SK-N-SH treated with all-trans-retinoic acid at 6 μM for 48 hours (cell line): ENCODE measurements at regions not wholly inside any gene's neighbourhood (a gene's known extent, or its start where the extent isn't known, plus 50 kb on each side); places are given as distances from the start of the nearest gene placed in this dataset.
"Not testable (repeated sequence)": the region's sequence is repeated elsewhere in the genome, so short reads cannot be mapped to it uniquely, and the experiment has no call there.

ENCODE experiments used
- ARNTL ChIP-seq: fragments of 450-650 bp; formaldehyde crosslinking; IDR thresholded peaks from 2 replicates; pipeline ENCODE4 v1.5.0; 2020; ENCODE audit warnings: low read depth, mild to moderate bottlenecking, moderate library complexity, borderline replicate concordance
- CSDC2 ChIP-seq: fragments of 250-450 bp; sonication (Bioruptor Pico); IDR thresholded peaks from 2 replicates; pipeline ENCODE4 v1.5.0; 2020; ENCODE audit warnings: mild to moderate bottlenecking, moderate library complexity
- CSRNP3 ChIP-seq: fragments of 250-450 bp; sonication (Bioruptor Pico); IDR thresholded peaks from 2 replicates; pipeline ENCODE4 v1.5.1; 2021; ENCODE audit warnings: mild to moderate bottlenecking, moderate library complexity
- ESRRG ChIP-seq: fragments of 250-450 bp; sonication (Bioruptor Pico); IDR thresholded peaks from 2 replicates; pipeline ENCODE4 v1.6.1; 2021; ENCODE audit warnings: mild to moderate bottlenecking
- PATZ1 ChIP-seq: fragments of 250-450 bp; sonication (Bioruptor Pico); IDR thresholded peaks from 2 replicates; pipeline ENCODE4 v1.8.0; 2020; ENCODE audit warnings: mild to moderate bottlenecking, moderate library complexity, borderline replicate concordance
- PPARA ChIP-seq: fragments of 250-450 bp; sonication (Bioruptor Pico); IDR thresholded peaks from 2 replicates; pipeline ENCODE4 v1.5.0; 2020; ENCODE audit warnings: mild to moderate bottlenecking, borderline replicate concordance
- SNAI2 ChIP-seq: fragments of 250-450 bp; sonication (Bioruptor Pico); IDR thresholded peaks from 2 replicates; pipeline ENCODE4 v1.5.0; 2020; ENCODE audit warnings: mild to moderate bottlenecking, moderate library complexity
- TCF4 ChIP-seq: fragments of 250-450 bp; sonication (Bioruptor Pico); IDR thresholded peaks from 2 replicates; pipeline ENCODE4 v1.8.0; 2021; ENCODE audit warnings: mild to moderate bottlenecking, moderate library complexity, borderline replicate concordance
- TOX ChIP-seq: fragments of 250-450 bp; sonication (Bioruptor Pico); IDR thresholded peaks from 2 replicates; pipeline ENCODE4 v1.8.0; 2021; ENCODE audit warnings: mild to moderate bottlenecking, moderate library complexity, borderline replicate concordance
- ZFP3 ChIP-seq: fragments of 250-450 bp; sonication (Bioruptor Pico); IDR thresholded peaks from 2 replicates; pipeline ENCODE4 v1.5.0; 2020; ENCODE audit warnings: mild to moderate bottlenecking, moderate library complexity
- ZFP30 ChIP-seq: fragments of 450-650 bp; formaldehyde crosslinking; IDR thresholded peaks from 2 replicates; pipeline ENCODE4 v1.5.0; 2022; ENCODE audit warnings: mild to moderate bottlenecking, moderate library complexity
- ZNF70 ChIP-seq: fragments of 450-650 bp; formaldehyde crosslinking; IDR thresholded peaks from 2 replicates; pipeline ENCODE4 v1.5.0; 2020; ENCODE audit warnings: mild to moderate bottlenecking, moderate library complexity

- not testable (repeated sequence) for TF ChIP-seq ESRRG (CRISPR knock-in tag); ARNTL (CRISPR knock-in tag); ZFP30; PPARA (CRISPR knock-in tag); CSDC2 (CRISPR knock-in tag); ZNF70; SNAI2 (CRISPR knock-in tag); ZFP3 (CRISPR knock-in tag); PATZ1 (CRISPR knock-in tag); CSRNP3 (CRISPR knock-in tag); TOX (CRISPR knock-in tag); TCF4 (CRISPR knock-in tag)
Measured at GRCh38 chr9:42300124-42300523, 116.7 kb downstream of the SPATA31A6 start.
